GM12878 (cell line): ENCODE measurements at regions not wholly inside any gene's neighbourhood (a gene's known extent, or its start where the extent isn't known, plus 50 kb on each side); places are given as distances from the start of the nearest gene placed in this dataset.

Experiments used
- ATAC-seq: fragments of 200-7000 bp; cut with Tn5 transposase; 3 replicates; pipeline ENCODE4 v1.9.1; 2020; ENCODE audit warnings: mild to moderate bottlenecking, moderate library complexity
- BruUV-seq: library from RNA; stranded (reverse); fragments of 400-500 nt; replicated peaks from 2 replicates; lab custom pipeline; 2021; lab: Mats Ljungman, UMichigan
- CTCF ChIA-PET: fragments of 300-600 bp; sonication (Branson Sonifier 250); formaldehyde crosslinking; extraction: SDS; loops from one replicate; lab custom pipeline; 2021; ENCODE audit warnings: inconsistent platforms; lab: Yijun Ruan, JAX
- POLR2A ChIA-PET: fragments of 350-600 bp; formaldehyde crosslinking; extraction: SDS; loops from one replicate; lab custom pipeline; 2021; ENCODE audit warnings: inconsistent platforms; lab: Charles Lee
- RAD21 ChIA-PET: fragments of 300-600 bp; sonication (Branson Sonifier 250); formaldehyde crosslinking; loops from one replicate; lab custom pipeline; 2023; ENCODE audit warnings: antibody characterized with exemption; ENCODE audit not compliant: unreplicated experiment; lab: Charles Lee
- SMC1A ChIA-PET: fragments of 300-600 bp; sonication (Branson Sonifier 250); formaldehyde crosslinking; loops from one replicate; lab custom pipeline; 2023; ENCODE audit not compliant: unreplicated experiment, uncharacterized antibody; lab: Charles Lee
- DNase-seq: peaks from one replicate; pipeline ENCODE4 v3.0.0-alpha.2; 2011; ENCODE audit warnings: low read depth, low spot score
- FAIRE-seq: peaks from 3 replicates; lab custom pipeline; 2011; peaks lifted over from hg19 to GRCh38; lab: Jason Lieb, UNC
- H2AFZ ChIP-seq: 2 replicates; pipeline ENCODE4 v1.6.0; 2011; ENCODE audit warnings: low read depth, low read length, control low read depth; ENCODE audit not compliant: control insufficient read depth
- H3K27ac ChIP-seq: 2 replicates; pipeline ENCODE4 v1.5.1; 2011; ENCODE audit warnings: control low read depth; ENCODE audit not compliant: control insufficient read depth, insufficient read depth
- H3K27me3 ChIP-seq, 2 experiments: replicated peaks in 1 of 2; 2 replicates each; pipeline versions ENCODE4 v1.6.0 to v1.6.1; 2011; ENCODE audit warnings: low read length in 1 of 2; ENCODE audit not compliant: control insufficient read depth in 2 of 2, insufficient read depth in 2 of 2
- H3K36me3 ChIP-seq, 2 experiments: 2 replicates each; pipeline ENCODE4 v1.5.1; 2011; ENCODE audit warnings: low read length in 1 of 2; ENCODE audit not compliant: control insufficient read depth in 2 of 2, insufficient read depth in 2 of 2
- H3K4me1 ChIP-seq: 2 replicates; pipeline ENCODE4 v1.6.1; 2011; ENCODE audit warnings: mild to moderate bottlenecking, low read length, moderate library complexity, mixed read lengths; ENCODE audit not compliant: control insufficient read depth, insufficient read depth
- H3K4me2 ChIP-seq: 2 replicates; pipeline ENCODE4 v1.6.0; 2011; ENCODE audit warnings: control low read depth; ENCODE audit not compliant: control insufficient read depth, insufficient read depth
- H3K4me3 ChIP-seq: fragments of 200-600 bp; sonication (generic); 2 replicates; pipeline ENCODE4 v1.5.1; 2016
- H3K79me2 ChIP-seq: 2 replicates; pipeline ENCODE4 v1.6.0; 2011; ENCODE audit warnings: low read length; ENCODE audit not compliant: control insufficient read depth, insufficient read depth
- H3K9ac ChIP-seq: 2 replicates; pipeline ENCODE4 v1.8.0; 2011; ENCODE audit warnings: low read length, control low read depth, mixed read lengths; ENCODE audit not compliant: control insufficient read depth, insufficient read depth
- H3K9me3 ChIP-seq: replicated peaks from 3 replicates; pipeline ENCODE4 v1.5.1; 2011; ENCODE audit warnings: mild to moderate bottlenecking, low read length; ENCODE audit not compliant: control insufficient read depth, insufficient read depth
- H4K20me1 ChIP-seq: 2 replicates; pipeline ENCODE4 v1.6.0; 2011; ENCODE audit not compliant: control insufficient read depth, insufficient read depth
- CBX5 ChIP-seq: sonication (generic); IDR thresholded peaks from 2 replicates; pipeline ENCODE4 v1.6.1; 2016; ENCODE audit warnings: low read depth, moderate library complexity, mild to moderate bottlenecking, inconsistent platforms
- CEBPZ ChIP-seq: fragments of 150-350 bp; IDR thresholded peaks from 2 replicates; pipeline ENCODE4 v1.6.1; 2016; ENCODE audit warnings: low read depth, low read length
- E2F4 ChIP-seq: IDR thresholded peaks from 2 replicates; pipeline ENCODE4 v1.6.1; 2012; ENCODE audit warnings: low read depth, low read length, improper control_type of control experiment
- EED ChIP-seq: sonication (generic); IDR thresholded peaks from 2 replicates; pipeline ENCODE4 v1.6.1; 2016; ENCODE audit warnings: antibody characterized with exemption, low read depth
- MYB ChIP-seq: fragments of 150-350 bp; IDR thresholded peaks from 2 replicates; pipeline ENCODE4 v1.6.1; 2014; ENCODE audit warnings: mild to moderate bottlenecking, low read depth, low read length, borderline replicate concordance
- RAD21 ChIP-seq: IDR thresholded peaks from 2 replicates; pipeline ENCODE4 v1.6.1; 2011; ENCODE audit warnings: mild to moderate bottlenecking, low read depth, low read length, moderate library complexity; ENCODE audit not compliant: insufficient read depth
- RAD51 ChIP-seq: fragments of 450-650 bp; IDR thresholded peaks from 2 replicates; pipeline ENCODE4 v1.6.1; 2016; ENCODE audit warnings: moderate library complexity, mild to moderate bottlenecking, inconsistent platforms
- RELA ChIP-seq: fragments of 450-650 bp; IDR thresholded peaks from 2 replicates; pipeline ENCODE4 v1.8.0; 2014; ENCODE audit warnings: borderline replicate concordance; ENCODE audit not compliant: partially characterized antibody
- RFX5 ChIP-seq: IDR thresholded peaks from 2 replicates; pipeline ENCODE4 v1.6.1; 2011; ENCODE audit warnings: low read depth, low read length, improper control_type of control experiment
- SKIL ChIP-seq: fragments of 450-650 bp; IDR thresholded peaks from 2 replicates; pipeline ENCODE4 v1.6.1; 2017; ENCODE audit warnings: mild to moderate bottlenecking, low read depth, inconsistent platforms; ENCODE audit not compliant: poor library complexity, severe bottlenecking
- ZBTB33 ChIP-seq: fragments of 450-650 bp; IDR thresholded peaks from 2 replicates; pipeline ENCODE4 v1.6.1; 2017; ENCODE audit warnings: mild to moderate bottlenecking
- ZNF207 ChIP-seq: fragments of 450-650 bp; IDR thresholded peaks from 2 replicates; pipeline ENCODE4 v1.6.1; 2014; ENCODE audit warnings: antibody characterized with exemption, mild to moderate bottlenecking, borderline replicate concordance
- ZNF217 ChIP-seq: fragments of 450-650 bp; IDR thresholded peaks from 2 replicates; pipeline ENCODE4 v1.6.1; 2017; ENCODE audit warnings: antibody characterized with exemption, mild to moderate bottlenecking
- WGBS: methylation state at CpG from one replicate; pipeline ENCODE4 v1.1.6; 2016; ENCODE audit warnings: low lambda C conversion rate; ENCODE audit not compliant: insufficient replicate concordance, insufficient coverage; ENCODE audit errors: missing lambda C conversion rate; 5-methylcytosine and 5-hydroxymethylcytosine counted together
- in situ Hi-C: fragments of 300-500 bp; cut with MboI; formaldehyde crosslinking; loops from 9 replicates; pipeline ENCODE4 v1.14.3; 2018; ENCODE audit warnings: mixed read lengths
- intact Hi-C: fragments of 100-400 bp; cut with micrococcal nuclease; formaldehyde crosslinking; loops from one replicate; pipeline ENCODE4 v1.14.2; 2022; ENCODE audit not compliant: unreplicated experiment

GRCh38 chr4:138918169-138918869 is 97.3 kb upstream of the NOCT start:
- Histone ChIP-seq H2AFZ (no peak overlapping the region), H4K20me1 (no peaks in the 10 kb centered on the region), H3K9ac (no peak overlapping the region), H3K4me1 (no peaks in the 10 kb centered on the region), H3K4me2 (no peak overlapping the region), H3K79me2 (no peaks in the 10 kb centered on the region), H3K27ac (no peak overlapping the region), H3K9me3 (no peaks in the 10 kb centered on the region), H3K27me3 (no peaks in the 10 kb centered on the region), H3K4me3 (no peak overlapping the region), H3K36me3 (no peaks in the 10 kb centered on the region)
- ChIA-PET CTCF (interaction anchor here (0.9 to 4.6 kb wide), 4 partner anchors 9 to 253 kb away, joined by 3 to 14 read pairs (median 4); no protein-coding TSS in a partner anchor), RAD21 (no interaction called here), SMC1A (interaction anchor here (1.1 kb wide), 1 partner anchor 20 kb away, joined by 5 read pairs; no protein-coding TSS in a partner anchor), POLR2A (no interaction called here)
- in situ Hi-C loops = no loop called here
- intact Hi-C loops = no loop called here
- BruUV-seq = no TSS peak
- DNase-seq (no peak), FAIRE-seq (no peak), ATAC-seq (no peak)
- 42% methylated on average over 15 of the region's 15 CpGs for WGBS
- TF ChIP-seq SKIL (no peak), ZNF207 (no peak), CBX5 (no peak), RFX5 (no peak), RELA (no peak), EED (no peak), E2F4 (no peak), RAD21 (no peak), MYB (no peak), RAD51 (no peak), ZBTB33 (no peak), ZNF217 (no peak), CEBPZ (no peak)
